SK-N-SH treated with all-trans-retinoic acid at 6 μM for 48 hours (cell line): ENCODE measurements at regions not wholly inside any gene's neighbourhood (a gene's known extent, or its start where the extent isn't known, plus 50 kb on each side); places are given as distances from the start of the nearest gene placed in this dataset.

Source experiments
- ATAC-seq: fragments of 200-7000 bp; cut with Tn5 transposase; 3 replicates; pipeline ENCODE4 v1.9.1; 2020; ENCODE audit warnings: mild to moderate bottlenecking, moderate library complexity
- ARNTL ChIP-seq: fragments of 450-650 bp; formaldehyde crosslinking; IDR thresholded peaks from 2 replicates; pipeline ENCODE4 v1.5.0; 2020; ENCODE audit warnings: low read depth, mild to moderate bottlenecking, moderate library complexity, borderline replicate concordance
- BACH2 ChIP-seq: fragments of 250-450 bp; sonication (Bioruptor Pico); IDR thresholded peaks from 2 replicates; pipeline ENCODE4 v1.9.0; 2021; ENCODE audit warnings: mild to moderate bottlenecking, borderline replicate concordance
- CSDC2 ChIP-seq: fragments of 250-450 bp; sonication (Bioruptor Pico); IDR thresholded peaks from 2 replicates; pipeline ENCODE4 v1.5.0; 2020; ENCODE audit warnings: mild to moderate bottlenecking, moderate library complexity
- ESRRG ChIP-seq: fragments of 250-450 bp; sonication (Bioruptor Pico); IDR thresholded peaks from 2 replicates; pipeline ENCODE4 v1.6.1; 2021; ENCODE audit warnings: mild to moderate bottlenecking
- GLIS3 ChIP-seq: fragments of 250-450 bp; sonication (Bioruptor Pico); IDR thresholded peaks from 2 replicates; pipeline ENCODE4 v1.5.0; 2020; ENCODE audit warnings: mild to moderate bottlenecking, moderate library complexity
- ISL1 ChIP-seq: fragments of 250-450 bp; sonication (Bioruptor Pico); IDR thresholded peaks from 2 replicates; pipeline ENCODE4 v2.1.2; 2022; ENCODE audit warnings: mild to moderate bottlenecking, moderate library complexity
- OSR1 ChIP-seq: fragments of 250-450 bp; sonication (Bioruptor Pico); IDR thresholded peaks from 2 replicates; pipeline ENCODE4 v1.8.0; 2022; ENCODE audit warnings: moderate library complexity, mild to moderate bottlenecking, inconsistent platforms
- RARB ChIP-seq: fragments of 250-450 bp; sonication (Bioruptor Pico); IDR thresholded peaks from 2 replicates; pipeline ENCODE4 v1.8.0; 2021; ENCODE audit warnings: mild to moderate bottlenecking, moderate library complexity
- SNAI2 ChIP-seq: fragments of 250-450 bp; sonication (Bioruptor Pico); IDR thresholded peaks from 2 replicates; pipeline ENCODE4 v1.5.0; 2020; ENCODE audit warnings: mild to moderate bottlenecking, moderate library complexity
- TCF4 ChIP-seq: fragments of 250-450 bp; sonication (Bioruptor Pico); IDR thresholded peaks from 2 replicates; pipeline ENCODE4 v1.8.0; 2021; ENCODE audit warnings: mild to moderate bottlenecking, moderate library complexity, borderline replicate concordance
- ZC3H10 ChIP-seq: fragments of 250-450 bp; sonication (Bioruptor Pico); IDR thresholded peaks from 2 replicates; pipeline ENCODE4 v1.5.1; 2021; ENCODE audit warnings: mild to moderate bottlenecking, moderate library complexity
- ZFP3 ChIP-seq: fragments of 250-450 bp; sonication (Bioruptor Pico); IDR thresholded peaks from 2 replicates; pipeline ENCODE4 v1.5.0; 2020; ENCODE audit warnings: mild to moderate bottlenecking, moderate library complexity
- ZFP30 ChIP-seq: fragments of 450-650 bp; formaldehyde crosslinking; IDR thresholded peaks from 2 replicates; pipeline ENCODE4 v1.5.0; 2022; ENCODE audit warnings: mild to moderate bottlenecking, moderate library complexity
- ZNF565 ChIP-seq: fragments of 450-650 bp; formaldehyde crosslinking; conservative IDR thresholded peaks from 2 replicates; pipeline ENCODE4 v1.5.0; 2020; ENCODE audit warnings: low read depth, mild to moderate bottlenecking, moderate library complexity
- ZNF8 ChIP-seq: fragments of 450-650 bp; formaldehyde crosslinking; IDR thresholded peaks from 2 replicates; pipeline ENCODE4 v1.5.0; 2020; ENCODE audit warnings: mild to moderate bottlenecking, moderate library complexity
- TF ChIP-seq, protein P1 (sequence below): fragments of 250-450 bp; sonication (Bioruptor Pico); IDR thresholded peaks from 2 replicates; pipeline ENCODE4 v1.5.1; 2020; ENCODE audit warnings: low read depth, mild to moderate bottlenecking, moderate library complexity
- TF ChIP-seq, protein P2 (sequence below): fragments of 250-450 bp; sonication (Bioruptor Pico); IDR thresholded peaks from 2 replicates; pipeline ENCODE4 v1.5.1; 2021; ENCODE audit warnings: mild to moderate bottlenecking, moderate library complexity
- TF ChIP-seq, protein P3 (sequence below): fragments of 250-450 bp; sonication (Bioruptor Pico); IDR thresholded peaks from 2 replicates; pipeline ENCODE4 v1.5.0; 2020; ENCODE audit warnings: mild to moderate bottlenecking, moderate library complexity
- TF ChIP-seq, protein P4 (sequence below): fragments of 250-450 bp; sonication (Bioruptor Pico); IDR thresholded peaks from 2 replicates; pipeline ENCODE4 v1.8.0; 2021; ENCODE audit warnings: low read depth, mild to moderate bottlenecking, moderate library complexity, borderline replicate concordance
- TF ChIP-seq, protein P5 (sequence below): fragments of 250-450 bp; sonication (Bioruptor Pico); IDR thresholded peaks from 2 replicates; pipeline ENCODE4 v1.8.0; 2020; ENCODE audit warnings: mild to moderate bottlenecking, moderate library complexity, borderline replicate concordance

DNA sequence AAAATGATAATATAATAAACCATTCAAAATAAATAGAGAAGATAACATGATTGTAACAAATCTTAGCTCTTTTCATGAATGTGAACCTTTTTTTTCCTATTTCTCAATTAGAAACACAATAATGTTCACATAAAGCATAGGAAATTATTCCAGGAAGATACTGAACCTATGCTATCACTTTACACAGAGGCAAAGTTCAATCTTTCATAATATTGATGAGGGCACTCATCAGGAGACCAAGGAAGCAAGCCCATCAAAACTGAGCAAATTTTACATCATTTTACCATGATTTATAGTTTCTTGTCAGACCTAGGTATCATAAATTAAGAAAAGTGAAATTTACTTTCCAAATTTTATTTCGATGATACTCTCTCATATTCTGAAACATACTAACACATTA, 938.5 kb downstream of the TBC1D32 start:
- TF ChIP-seq, protein P1, sequence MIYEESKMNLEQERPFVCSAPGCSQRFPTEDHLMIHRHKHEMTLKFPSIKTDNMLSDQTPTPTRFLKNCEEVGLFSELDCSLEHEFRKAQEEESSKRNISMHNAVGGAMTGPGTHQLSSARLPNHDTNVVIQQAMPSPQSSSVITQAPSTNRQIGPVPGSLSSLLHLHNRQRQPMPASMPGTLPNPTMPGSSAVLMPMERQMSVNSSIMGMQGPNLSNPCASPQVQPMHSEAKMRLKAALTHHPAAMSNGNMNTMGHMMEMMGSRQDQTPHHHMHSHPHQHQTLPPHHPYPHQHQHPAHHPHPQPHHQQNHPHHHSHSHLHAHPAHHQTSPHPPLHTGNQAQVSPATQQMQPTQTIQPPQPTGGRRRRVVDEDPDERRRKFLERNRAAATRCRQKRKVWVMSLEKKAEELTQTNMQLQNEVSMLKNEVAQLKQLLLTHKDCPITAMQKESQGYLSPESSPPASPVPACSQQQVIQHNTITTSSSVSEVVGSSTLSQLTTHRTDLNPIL: no peak
- no peak for TF ChIP-seq ZFP30 (CRISPR knock-in tag)
- no peak for TF ChIP-seq CSDC2 (CRISPR knock-in tag)
- TF ChIP-seq ZNF8: no peak
- TF ChIP-seq RARB (CRISPR knock-in tag): no peak
- no peak for TF ChIP-seq TCF4 (CRISPR knock-in tag)
- no peak for TF ChIP-seq ZNF565 (CRISPR knock-in tag)
- TF ChIP-seq SNAI2: no peak
- TF ChIP-seq ARNTL (CRISPR knock-in tag): no peak
- TF ChIP-seq GLIS3 (CRISPR knock-in tag): no peak
- TF ChIP-seq, protein P2, sequence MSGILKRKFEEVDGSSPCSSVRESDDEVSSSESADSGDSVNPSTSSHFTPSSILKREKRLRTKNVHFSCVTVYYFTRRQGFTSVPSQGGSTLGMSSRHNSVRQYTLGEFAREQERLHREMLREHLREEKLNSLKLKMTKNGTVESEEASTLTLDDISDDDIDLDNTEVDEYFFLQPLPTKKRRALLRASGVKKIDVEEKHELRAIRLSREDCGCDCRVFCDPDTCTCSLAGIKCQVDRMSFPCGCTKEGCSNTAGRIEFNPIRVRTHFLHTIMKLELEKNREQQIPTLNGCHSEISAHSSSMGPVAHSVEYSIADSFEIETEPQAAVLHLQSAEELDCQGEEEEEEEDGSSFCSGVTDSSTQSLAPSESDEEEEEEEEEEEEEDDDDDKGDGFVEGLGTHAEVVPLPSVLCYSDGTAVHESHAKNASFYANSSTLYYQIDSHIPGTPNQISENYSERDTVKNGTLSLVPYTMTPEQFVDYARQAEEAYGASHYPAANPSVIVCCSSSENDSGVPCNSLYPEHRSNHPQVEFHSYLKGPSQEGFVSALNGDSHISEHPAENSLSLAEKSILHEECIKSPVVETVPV (CRISPR knock-in tag): no peak
- TF ChIP-seq BACH2 (CRISPR knock-in tag): no peak
- no peak for TF ChIP-seq OSR1 (CRISPR knock-in tag)
- TF ChIP-seq ZFP3 (CRISPR knock-in tag): no peak
- TF ChIP-seq ESRRG (CRISPR knock-in tag): no peak
- TF ChIP-seq, protein P3, sequence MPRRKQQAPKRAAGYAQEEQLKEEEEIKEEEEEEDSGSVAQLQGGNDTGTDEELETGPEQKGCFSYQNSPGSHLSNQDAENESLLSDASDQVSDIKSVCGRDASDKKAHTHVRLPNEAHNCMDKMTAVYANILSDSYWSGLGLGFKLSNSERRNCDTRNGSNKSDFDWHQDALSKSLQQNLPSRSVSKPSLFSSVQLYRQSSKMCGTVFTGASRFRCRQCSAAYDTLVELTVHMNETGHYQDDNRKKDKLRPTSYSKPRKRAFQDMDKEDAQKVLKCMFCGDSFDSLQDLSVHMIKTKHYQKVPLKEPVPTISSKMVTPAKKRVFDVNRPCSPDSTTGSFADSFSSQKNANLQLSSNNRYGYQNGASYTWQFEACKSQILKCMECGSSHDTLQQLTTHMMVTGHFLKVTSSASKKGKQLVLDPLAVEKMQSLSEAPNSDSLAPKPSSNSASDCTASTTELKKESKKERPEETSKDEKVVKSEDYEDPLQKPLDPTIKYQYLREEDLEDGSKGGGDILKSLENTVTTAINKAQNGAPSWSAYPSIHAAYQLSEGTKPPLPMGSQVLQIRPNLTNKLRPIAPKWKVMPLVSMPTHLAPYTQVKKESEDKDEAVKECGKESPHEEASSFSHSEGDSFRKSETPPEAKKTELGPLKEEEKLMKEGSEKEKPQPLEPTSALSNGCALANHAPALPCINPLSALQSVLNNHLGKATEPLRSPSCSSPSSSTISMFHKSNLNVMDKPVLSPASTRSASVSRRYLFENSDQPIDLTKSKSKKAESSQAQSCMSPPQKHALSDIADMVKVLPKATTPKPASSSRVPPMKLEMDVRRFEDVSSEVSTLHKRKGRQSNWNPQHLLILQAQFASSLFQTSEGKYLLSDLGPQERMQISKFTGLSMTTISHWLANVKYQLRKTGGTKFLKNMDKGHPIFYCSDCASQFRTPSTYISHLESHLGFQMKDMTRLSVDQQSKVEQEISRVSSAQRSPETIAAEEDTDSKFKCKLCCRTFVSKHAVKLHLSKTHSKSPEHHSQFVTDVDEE: no peak
- TF ChIP-seq ZC3H10 (CRISPR knock-in tag): no peak
- TF ChIP-seq, protein P4, sequence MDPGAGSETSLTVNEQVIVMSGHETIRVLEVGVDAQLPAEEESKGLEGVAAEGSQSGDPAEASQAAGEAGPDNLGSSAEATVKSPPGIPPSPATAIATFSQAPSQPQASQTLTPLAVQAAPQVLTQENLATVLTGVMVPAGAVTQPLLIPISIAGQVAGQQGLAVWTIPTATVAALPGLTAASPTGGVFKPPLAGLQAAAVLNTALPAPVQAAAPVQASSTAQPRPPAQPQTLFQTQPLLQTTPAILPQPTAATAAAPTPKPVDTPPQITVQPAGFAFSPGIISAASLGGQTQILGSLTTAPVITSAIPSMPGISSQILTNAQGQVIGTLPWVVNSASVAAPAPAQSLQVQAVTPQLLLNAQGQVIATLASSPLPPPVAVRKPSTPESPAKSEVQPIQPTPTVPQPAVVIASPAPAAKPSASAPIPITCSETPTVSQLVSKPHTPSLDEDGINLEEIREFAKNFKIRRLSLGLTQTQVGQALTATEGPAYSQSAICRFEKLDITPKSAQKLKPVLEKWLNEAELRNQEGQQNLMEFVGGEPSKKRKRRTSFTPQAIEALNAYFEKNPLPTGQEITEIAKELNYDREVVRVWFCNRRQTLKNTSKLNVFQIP (CRISPR knock-in tag): no peak
- TF ChIP-seq, protein P5, sequence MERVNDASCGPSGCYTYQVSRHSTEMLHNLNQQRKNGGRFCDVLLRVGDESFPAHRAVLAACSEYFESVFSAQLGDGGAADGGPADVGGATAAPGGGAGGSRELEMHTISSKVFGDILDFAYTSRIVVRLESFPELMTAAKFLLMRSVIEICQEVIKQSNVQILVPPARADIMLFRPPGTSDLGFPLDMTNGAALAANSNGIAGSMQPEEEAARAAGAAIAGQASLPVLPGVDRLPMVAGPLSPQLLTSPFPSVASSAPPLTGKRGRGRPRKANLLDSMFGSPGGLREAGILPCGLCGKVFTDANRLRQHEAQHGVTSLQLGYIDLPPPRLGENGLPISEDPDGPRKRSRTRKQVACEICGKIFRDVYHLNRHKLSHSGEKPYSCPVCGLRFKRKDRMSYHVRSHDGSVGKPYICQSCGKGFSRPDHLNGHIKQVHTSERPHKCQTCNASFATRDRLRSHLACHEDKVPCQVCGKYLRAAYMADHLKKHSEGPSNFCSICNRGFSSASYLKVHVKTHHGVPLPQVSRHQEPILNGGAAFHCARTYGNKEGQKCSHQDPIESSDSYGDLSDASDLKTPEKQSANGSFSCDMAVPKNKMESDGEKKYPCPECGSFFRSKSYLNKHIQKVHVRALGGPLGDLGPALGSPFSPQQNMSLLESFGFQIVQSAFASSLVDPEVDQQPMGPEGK (CRISPR knock-in tag): no peak
- TF ChIP-seq, all 23 proteins: peak for 0
- no peak for ATAC-seq

DNA sequence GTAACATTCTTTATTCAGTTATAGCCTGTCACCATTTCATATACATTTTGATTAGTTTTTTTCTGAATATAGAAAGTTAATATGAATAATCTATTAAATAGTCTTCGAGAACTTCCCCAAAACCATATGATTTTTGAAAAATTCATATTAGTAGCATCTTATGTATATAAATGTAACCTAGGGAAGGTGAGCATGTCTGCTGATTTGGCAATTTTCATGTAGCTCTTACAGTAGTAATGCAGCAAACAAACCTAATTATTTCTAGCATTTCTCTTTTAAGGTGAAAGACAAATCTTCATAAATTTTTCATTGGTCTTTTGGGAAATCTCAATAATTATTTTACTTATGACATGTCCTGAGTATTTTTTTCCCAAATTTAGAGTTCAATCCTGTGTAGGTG, 939.0 kb downstream of the TBC1D32 start:
- TF ChIP-seq ZFP3 (CRISPR knock-in tag) (no peak), ESRRG (CRISPR knock-in tag) (no peak), CSDC2 (CRISPR knock-in tag) (no peak), ISL1 (CRISPR knock-in tag) (no peak), BACH2 (CRISPR knock-in tag) (no peak), ZNF565 (CRISPR knock-in tag) (no peak)
- TF ChIP-seq, protein P4 (CRISPR knock-in tag): no peak
- TF ChIP-seq, protein P1: no peak
- no peak for ATAC-seq
